Heart right ventricle (tissue), 16 donors: ENCODE measurements at regions not wholly inside any gene's neighbourhood (a gene's known extent, or its start where the extent isn't known, plus 50 kb on each side); places are given as distances from the start of the nearest gene placed in this dataset.

Source experiments
- ATAC-seq, 8 donors: fragments of 200-7000 bp; cut with Tn5 transposase; one replicate each; pipeline ENCODE4 v1.9.1; 2020; ENCODE audit warnings: mild to moderate bottlenecking in 8 of 8, moderate library complexity in 8 of 8, moderate number of reproducible peaks in 1 of 8
- DNase-seq, 2 donors: peaks; one replicate each; pipeline ENCODE4 v3.0.0-alpha.2; 2020
- H3K27ac ChIP-seq, 10 donors: fragments of 200-600 bp; sonication (generic) in 2 of 10; one replicate each; pipeline versions ENCODE4 v1.5.0 to v1.8.0; 2020 to 2022; ENCODE audit warnings: mild to moderate bottlenecking in 3 of 10
- H3K27me3 ChIP-seq, 7 donors: fragments of 200-600 bp; one replicate each; pipeline ENCODE4 v1.8.0; 2021 to 2022; ENCODE audit warnings: mild to moderate bottlenecking in 2 of 7
- H3K36me3 ChIP-seq, 9 donors: fragments of 200-600 bp; sonication (generic) in 1 of 9; one replicate each; pipeline versions ENCODE4 v1.5.0 to v1.8.0; 2020 to 2022; ENCODE audit warnings: mild to moderate bottlenecking in 2 of 9
- H3K4me1 ChIP-seq, 9 donors: fragments of 200-600 bp; sonication (generic) in 1 of 9; one replicate each; pipeline versions ENCODE4 v1.5.0 to v1.8.0; 2020 to 2022; ENCODE audit warnings: mild to moderate bottlenecking in 4 of 9
- H3K4me3 ChIP-seq, 10 donors: fragments of 200-600 bp; sonication (generic) in 2 of 10; one replicate each; pipeline versions ENCODE4 v1.5.0 to v1.8.0; 2020 to 2022; ENCODE audit warnings: mild to moderate bottlenecking in 7 of 10, moderate library complexity in 2 of 10
- H3K9me3 ChIP-seq, 11 donors: fragments of 200-600 bp in 10 of 11; sonication (generic) in 2 of 11; one replicate each; pipeline versions ENCODE4 v1.5.0 to v1.8.0; 2013 to 2022; ENCODE audit warnings: mild to moderate bottlenecking in 2 of 11, control low read depth in 1 of 11, moderate library complexity in 1 of 11
- CTCF ChIP-seq, 9 donors: fragments of 200-600 bp; sonication (generic) in 2 of 9; IDR thresholded peaks; one replicate each; pipeline versions ENCODE4 v1.5.0 to v1.8.0; 2021 to 2022; ENCODE audit warnings: antibody characterized with exemption in 9 of 9, mild to moderate bottlenecking in 5 of 9, moderate library complexity in 1 of 9
- WGBS, 2 donors: extraction: QIAGEN DNeasy Blood & Tissue Kit; methylation state at CpG; one replicate each; pipeline ENCODE4 v1.1.7; 2013; ENCODE audit warnings: inconsistent platforms in 1 of 2; 5-methylcytosine and 5-hydroxymethylcytosine counted together
- intact Hi-C, 10 donors: fragments of 100-400 bp; cut with DNase I; formaldehyde crosslinking; loops; one replicate each; pipeline versions ENCODE4 v1.11.1 to v1.14.2; 2022
- donor health status: Arrhythmogenic right ventricular cardiomyopathy.
- donor health status: ischemic (EF 13 %, LVEDD 7.1; RV severe dilation, severe dysfunction).
- donor health status: healthy with polysubstance abuse.
- donor health status: DM: no; HTN: yes; CAD: no.
- donor health status: DM: no; HTN: no; CAD: no.
- donor health status: ischemic (EF 25% LVEDD 6.9; RV normal size, moderate dysfunction).
- donor health status: ischemic (EF 25% LVEDD 5.7; RV mildly dilated, moderate dysfunction).
- donor health status: healthy.
- donor health status: DM: yes; HTN: yes; CAD: no.
- donor health status: Ischemic cardiomyopathy.
- donor health status: ischemic (EF 35%, LVEDD 5.7; RV mildly dilated, moderate dysfunction).
- donor health status: nonischemic (EF 11% LVEDD 7.7; RV severe dilation, severe dysfunction).
- donor health status: DM: yes; HTN: yes; CAD: no.
- donor health status: PGD.
- donor health status: ischemic (EF 29% LVEDD 5.4; RV normal size, mild dysfunction).
- donor health status: nonischemic (EF 23%, LVEDD 6.1; RV moderate dilation, normal function).

GRCh38 chr18:77872166-77872565 lies 622.5 kb downstream of the GALR1 start:
- H3K9me3 ChIP-seq: peaks cover 0 to 6% (median 0%) of the 10 kb centered on the region in 11 donors
- no peak overlapping the region for H3K4me3 ChIP-seq
- no peak for DNase-seq
- TF ChIP-seq CTCF (IDR thresholded peaks at IDR 0.05): no peak
- intact Hi-C loops: no loop called here
- WGBS, 2 donors: 95% methylated on average over 8 of the region's 8 CpGs
- H3K27ac ChIP-seq: no peak overlapping the region
- ATAC-seq: no peak
- H3K27me3 ChIP-seq: peaks cover 0 to 31% (median 0%) of the 10 kb centered on the region in 7 donors
- H3K4me1 ChIP-seq: peaks cover 0 to 6% (median 0%) of the 10 kb centered on the region in 9 donors
- no peaks in the 10 kb centered on the region for H3K36me3 ChIP-seq

GRCh38 chr18:77876319-77876865 lies 626.7 kb downstream of the GALR1 start:
- Histone ChIP-seq H3K9me3 (no peaks in the 10 kb centered on the region), H3K27ac (no peak overlapping the region), H3K27me3 (peaks cover 0 to 31% (median 0%) of the 10 kb centered on the region in 7 donors), H3K4me3 (no peak overlapping the region), H3K4me1 (no peaks in the 10 kb centered on the region), H3K36me3 (no peaks in the 10 kb centered on the region)
- TF ChIP-seq CTCF (IDR thresholded peaks at IDR 0.05): no peak
- DNase-seq: no peak
- intact Hi-C loops: no loop called here
- no peak for ATAC-seq
- WGBS, 2 donors: 81 to 84% methylated on average over 16 of the region's 16 CpGs

GRCh38 chr18:77879829-77880228 lies 630.2 kb downstream of the GALR1 start:
- 84 to 89% methylated on average over 16 of the region's 16 CpGs for WGBS, 2 donors
- ATAC-seq (no peak), DNase-seq (no peak)
- Histone ChIP-seq H3K27ac (no peak overlapping the region), H3K4me3 (no peak overlapping the region), H3K4me1 (no peaks in the 10 kb centered on the region), H3K36me3 (no peaks in the 10 kb centered on the region), H3K27me3 (peaks cover 0 to 28% (median 0%) of the 10 kb centered on the region in 7 donors), H3K9me3 (peaks cover 0 to 10% (median 0%) of the 10 kb centered on the region in 11 donors)
- no peak for TF ChIP-seq CTCF (IDR thresholded peaks at IDR 0.05)
- intact Hi-C loops: no loop called here

GRCh38 chr18:77884454-77884853 lies 634.8 kb downstream of the GALR1 start:
- no peak for ATAC-seq
- no peak for DNase-seq
- Histone ChIP-seq H3K4me1 (no peaks in the 10 kb centered on the region), H3K27me3 (peaks cover 0 to 24% (median 0%) of the 10 kb centered on the region in 7 donors), H3K36me3 (no peaks in the 10 kb centered on the region), H3K4me3 (no peak overlapping the region), H3K9me3 (peaks cover 0 to 10% (median 0%) of the 10 kb centered on the region in 11 donors), H3K27ac (no peak overlapping the region)
- intact Hi-C loops: no loop called here
- TF ChIP-seq CTCF (IDR thresholded peaks at IDR 0.05): no peak
- 76 to 91% methylated on average over 5 of the region's 5 CpGs for WGBS, 2 donors
